ENCODE measurements at regions not wholly inside any gene's neighbourhood (a gene's known extent, or its start where the extent isn't known, plus 50 kb on each side); places are given as distances from the start of the nearest gene placed in this dataset.

DNA sequence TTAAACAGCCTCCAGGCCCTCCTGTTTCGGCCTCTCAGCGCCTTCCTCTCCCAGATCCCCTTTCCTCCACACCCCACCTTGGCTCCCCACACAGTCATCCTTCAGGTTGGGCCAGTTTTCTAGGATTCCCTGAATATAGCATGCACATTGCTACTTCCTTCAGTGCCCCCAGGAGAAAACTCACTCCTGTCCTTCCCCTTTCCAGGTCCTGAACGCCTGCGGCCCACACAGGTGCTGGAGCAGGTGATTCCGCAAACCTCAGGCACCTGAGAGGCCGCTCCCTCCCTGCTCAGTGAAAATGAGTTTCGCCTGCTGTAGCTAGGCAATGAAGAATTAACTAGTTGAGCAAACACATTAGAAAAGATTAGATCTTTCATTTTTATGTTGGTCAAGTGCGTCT is 185.0 kb downstream of the MED10 start:
- DNase-seq = no peak

DNA sequence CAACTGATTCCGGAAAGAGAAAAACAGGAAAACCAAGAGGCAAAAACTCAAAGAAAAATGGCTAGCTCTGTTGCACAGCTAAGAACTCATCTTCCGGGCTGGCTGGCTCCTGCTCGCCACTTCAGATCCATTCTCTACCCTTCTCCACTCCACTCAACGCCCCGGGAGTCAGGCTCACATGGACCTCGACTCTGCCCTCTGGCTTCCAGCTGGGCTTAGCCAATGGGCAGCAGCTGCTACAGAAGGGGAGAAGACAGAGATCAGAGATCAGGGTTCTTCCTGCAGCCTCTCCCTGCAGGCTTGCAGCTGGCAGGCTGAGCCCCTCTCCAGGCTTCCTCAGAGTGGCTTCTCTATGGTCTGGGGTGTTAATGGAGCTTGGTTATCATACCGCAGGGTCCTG is 187.5 kb downstream of the MED10 start:
- DNase-seq = no peak

DNA sequence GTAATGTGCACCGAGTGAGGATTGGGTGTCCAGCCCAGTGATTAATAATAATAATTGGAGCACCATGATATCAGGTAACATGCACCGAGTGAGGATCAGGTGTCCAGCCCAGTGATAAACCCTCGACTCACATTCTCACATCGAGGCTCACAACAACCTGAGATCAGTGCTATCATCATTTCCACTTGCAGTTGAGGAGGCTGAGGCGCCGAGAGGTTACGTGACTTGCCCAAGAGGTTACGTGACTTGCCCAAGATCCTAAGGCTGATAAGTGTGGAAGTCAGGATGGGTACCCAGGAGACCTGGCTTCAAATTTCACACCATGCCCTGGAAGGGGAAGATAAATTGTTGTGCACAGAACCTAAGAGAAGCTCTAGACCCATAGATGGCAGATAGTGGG is 189.4 kb downstream of the MED10 start:
- no peak for DNase-seq

DNA sequence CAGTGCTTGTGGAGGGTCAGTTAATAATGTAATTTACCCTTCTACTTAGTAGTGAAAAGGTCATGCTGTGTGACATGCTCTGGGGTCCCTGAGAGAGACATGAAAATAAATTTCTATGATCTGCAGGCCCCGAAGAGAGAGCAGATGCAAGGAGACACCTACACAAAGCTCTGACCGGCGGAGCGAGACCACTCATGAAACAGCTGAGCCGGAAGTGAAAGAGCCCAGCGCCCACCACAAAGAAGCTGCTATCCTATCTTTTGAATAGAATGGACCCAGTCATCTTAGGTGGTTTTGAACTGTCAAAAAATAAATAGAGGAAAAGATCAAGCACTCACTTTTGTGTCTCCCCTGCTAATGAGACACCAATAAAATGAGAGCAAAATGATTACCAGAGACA is 190.0 kb downstream of the MED10 start:
- DNase-seq = no peak

DNA sequence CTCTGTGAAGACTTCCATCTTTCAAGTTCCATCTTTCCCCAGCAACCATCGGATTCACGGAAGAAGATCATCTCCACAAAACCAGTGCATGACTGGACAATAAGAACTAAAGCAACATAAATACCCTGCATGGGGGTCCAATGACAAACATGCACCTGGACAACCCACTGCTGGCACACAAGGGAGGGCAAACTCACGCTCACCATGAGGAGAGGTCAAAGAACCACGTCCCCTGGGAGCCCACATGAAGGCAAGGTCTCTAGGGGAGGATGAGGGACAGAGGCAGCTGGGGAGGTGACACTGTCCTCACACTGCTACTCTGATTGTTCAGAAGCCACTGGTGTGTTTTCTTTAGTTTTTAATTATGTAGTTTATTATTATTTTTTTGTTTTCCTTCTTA is 190.8 kb downstream of the MED10 start:
- no peak for DNase-seq

DNA sequence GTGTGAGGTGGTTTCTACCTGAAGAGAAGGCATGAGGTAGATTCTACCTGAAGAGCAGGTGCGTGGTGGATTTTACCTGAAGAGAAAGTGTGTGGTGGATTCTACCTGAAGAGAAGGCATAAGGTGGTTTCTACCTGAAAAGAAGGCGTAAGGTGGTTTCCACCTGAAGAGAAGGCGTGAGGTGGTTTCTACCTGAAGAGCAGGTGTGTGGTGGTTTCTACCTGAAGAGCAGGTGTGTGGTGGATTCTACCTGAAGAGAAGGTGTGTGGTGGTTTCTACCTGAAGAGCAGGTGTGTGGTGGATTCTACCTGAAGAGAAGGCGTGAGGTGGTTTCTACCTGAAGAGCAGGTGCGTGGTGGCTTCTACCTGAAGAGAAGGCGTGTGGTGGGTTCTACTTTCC is 192.8 kb downstream of the MED10 start:
- DNase-seq = no peak

DNA sequence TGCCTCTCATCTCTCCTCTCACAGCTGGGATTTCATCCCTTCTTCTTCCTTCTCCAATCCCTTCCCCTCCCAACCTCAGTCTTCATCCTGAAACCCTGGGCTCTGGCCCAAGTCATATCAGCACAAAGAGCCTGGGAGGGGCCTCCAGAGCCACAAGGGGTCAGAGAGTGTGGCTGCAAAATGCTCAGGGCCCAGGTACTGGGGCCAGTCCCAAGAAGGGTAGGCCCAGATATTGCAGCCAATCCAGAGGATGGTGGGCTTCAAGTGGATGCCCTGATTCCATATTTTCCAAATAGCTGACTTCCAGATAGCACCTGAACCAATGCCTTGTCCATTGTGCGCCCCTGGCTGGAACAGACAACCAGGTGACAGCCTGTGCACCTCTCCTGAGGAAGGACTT is 193.9 kb downstream of the MED10 start:
- DNase-seq = no peak

DNA sequence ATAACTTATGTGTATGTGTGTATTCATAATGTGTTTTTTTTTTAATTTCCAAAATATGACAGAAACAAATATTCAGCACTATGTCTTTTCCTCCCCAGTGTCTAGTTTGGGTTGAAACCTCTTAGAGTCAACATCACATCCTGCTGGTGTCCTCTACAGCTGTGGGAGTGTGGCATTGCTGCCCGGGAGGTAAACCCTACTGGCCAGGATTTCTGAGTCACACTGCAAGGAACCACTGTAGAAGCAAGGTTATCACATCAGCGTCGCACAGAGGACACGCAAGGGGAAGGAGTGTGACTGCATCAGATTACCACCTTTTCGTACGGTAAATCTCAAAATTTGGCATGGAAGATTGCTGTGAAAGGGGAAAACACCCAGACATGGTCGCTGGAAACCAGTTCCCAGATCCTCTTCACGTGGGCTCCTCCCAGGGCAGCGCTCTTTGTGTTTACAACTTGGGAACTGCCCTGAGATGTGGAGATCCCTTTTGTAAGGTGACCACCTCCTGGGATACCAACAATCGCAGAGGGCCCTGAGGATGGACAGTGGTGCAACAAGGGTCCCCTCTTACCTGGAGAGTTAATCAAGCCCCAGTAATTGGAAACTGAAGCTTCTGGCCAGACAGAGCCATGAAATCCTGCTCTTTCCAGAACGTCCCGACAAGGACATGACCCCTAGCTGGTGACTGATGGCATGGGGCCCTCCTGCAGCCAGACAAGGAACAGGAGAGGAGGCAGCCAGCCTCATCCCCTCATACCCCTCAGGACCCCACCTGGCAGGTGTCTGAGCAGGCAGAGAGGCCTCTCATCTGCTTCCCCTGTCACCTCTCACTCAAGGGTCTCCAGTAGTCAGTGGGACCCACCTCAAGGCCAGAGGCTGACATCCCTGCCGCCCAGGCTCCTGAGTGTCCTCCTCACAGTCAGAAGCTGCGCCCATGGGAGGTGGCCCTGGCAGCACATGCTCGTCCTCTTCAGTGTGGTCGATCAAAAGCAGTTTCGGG is 194.7 kb downstream of the MED10 start:
- no peak for DNase-seq

DNA sequence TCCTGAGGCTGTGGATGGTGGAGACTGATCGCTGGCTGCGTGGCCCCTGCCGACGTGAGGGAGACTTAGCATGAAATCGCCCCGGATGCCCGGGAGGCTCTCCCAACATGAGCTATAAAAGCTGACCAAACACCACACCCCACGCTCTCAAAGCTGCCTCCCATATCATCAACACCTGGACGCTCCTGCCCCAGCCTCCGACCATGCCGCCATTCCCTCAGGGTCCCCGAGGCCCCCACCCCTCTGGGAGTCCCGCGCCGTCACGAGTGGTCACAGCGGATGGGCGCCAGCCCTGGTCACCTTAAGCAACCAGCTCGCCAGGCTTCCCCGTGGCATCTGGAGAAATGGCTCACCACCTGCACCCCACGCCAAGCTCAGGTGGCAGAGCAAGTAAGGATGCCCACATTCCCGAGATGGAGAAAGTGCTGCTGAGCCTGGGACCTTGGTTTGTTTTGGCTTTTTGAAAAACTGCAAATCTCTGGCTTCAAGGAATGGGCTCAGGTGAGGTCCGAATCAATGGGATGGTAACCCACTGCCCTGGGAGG is 196.0 kb downstream of the MED10 start:
- DNase-seq = no peak

DNA sequence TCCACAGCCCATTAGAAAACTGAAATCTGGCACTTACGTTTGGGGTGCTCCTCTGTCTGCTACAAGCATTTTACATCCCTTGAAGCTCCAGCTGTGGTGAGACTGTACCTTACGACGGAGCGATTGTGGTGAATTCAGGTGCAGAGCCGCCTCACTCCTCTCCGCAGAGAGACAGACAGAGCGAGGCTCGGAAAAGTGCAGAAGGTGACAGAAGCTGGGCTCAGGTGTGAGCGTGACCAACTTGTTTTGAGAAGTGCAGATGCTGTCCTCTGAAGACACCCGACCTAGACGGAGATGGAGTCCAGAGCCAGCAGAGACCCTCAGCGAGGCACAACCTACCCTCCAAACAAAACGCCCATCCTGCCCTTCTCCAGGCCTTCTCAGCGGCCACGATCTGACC is 196.5 kb downstream of the MED10 start:
- no peak for DNase-seq

DNA sequence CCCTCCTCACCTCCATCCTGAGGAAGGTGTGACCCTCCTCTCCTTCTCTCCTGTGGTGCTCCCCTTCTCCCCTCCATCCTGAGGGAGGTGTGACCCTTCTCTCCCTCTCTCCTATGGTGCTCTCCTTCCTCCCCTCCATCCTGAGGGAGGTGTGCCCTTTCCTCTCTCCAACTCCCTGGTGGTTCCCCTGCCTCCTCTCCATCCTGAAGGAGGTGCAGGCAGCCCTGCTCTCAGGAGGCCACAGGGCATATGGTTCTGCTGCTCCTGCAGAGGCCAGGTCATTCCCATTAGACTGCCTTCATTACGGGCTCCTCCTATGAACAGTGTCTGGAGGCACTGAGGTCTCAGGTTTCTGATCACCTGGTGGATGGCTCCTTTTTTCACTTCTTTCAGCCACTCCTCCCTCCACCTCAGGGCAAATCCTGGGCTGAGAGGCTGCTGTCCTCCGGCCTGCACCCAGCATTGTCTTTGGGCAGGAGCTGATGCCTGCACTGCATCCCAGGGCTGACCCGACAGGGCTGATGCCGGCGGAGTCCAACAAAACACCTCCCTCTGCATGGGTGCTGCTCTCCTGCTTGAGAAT is 197.1 kb downstream of the MED10 start:
- no peak for DNase-seq

DNA sequence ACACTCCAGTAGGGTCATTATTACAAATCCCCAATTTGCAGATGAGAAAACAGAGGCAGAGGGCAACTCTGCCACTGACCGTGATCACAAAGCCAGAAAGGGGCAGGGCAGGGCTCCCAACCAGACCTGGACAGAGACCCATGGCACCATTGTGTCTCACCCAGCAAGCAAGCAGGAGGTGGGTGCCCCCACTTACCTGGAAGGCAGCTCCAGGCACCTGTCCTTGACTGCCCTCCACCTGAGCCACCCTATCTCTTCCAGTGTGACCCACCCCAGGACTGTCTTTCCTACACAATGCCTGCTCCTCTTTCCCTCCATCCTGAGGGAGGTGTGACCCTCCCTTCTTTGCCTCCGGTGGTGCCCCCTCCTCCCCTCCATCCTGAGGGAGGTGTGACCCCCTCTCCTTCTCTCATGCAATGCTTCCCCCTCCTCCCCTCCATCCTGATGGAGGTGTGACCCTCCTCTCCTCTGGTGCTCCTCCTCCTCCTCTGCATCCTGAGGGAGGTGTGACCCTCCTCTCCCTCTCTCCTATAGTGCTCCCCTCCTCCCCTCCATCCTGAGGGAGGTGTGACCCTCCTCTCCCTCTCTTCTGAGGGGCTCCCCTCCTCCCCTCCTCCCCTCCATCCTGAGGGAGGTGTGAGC is 198.0 kb downstream of the MED10 start:
- no peak for DNase-seq

DNA sequence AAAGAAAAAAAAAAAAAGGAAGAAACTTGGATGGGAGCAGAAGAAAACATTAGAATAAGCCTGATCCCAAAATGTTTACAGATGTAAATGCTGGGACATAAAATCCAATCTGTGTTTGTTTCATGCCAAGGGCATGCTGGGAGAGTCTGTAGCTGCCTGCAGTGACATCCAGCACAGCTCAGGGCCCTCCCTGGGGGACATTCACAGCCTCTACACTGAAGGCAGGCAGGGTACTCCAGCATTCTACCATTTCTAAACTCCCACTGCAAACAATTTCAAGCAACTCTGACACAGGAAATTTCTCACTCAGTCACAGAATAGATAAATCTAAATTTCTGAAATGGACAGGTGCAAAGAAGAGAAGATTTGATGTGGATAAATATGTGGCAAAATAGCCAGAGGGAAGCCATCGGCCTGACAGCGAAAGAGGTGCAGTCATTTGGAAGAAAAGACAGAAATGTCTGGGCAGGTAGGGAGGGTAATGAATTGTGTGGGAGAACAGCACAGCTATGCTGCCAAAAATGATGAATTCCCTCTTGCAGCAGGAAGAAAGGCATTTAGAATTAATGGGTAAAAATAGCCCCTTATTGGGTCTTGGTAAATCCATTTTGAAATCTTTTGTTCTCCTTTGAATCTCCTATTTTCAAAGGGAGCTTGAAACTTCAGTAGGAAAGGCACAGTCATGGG is 199.4 kb downstream of the MED10 start:
- no peak for DNase-seq

DNA sequence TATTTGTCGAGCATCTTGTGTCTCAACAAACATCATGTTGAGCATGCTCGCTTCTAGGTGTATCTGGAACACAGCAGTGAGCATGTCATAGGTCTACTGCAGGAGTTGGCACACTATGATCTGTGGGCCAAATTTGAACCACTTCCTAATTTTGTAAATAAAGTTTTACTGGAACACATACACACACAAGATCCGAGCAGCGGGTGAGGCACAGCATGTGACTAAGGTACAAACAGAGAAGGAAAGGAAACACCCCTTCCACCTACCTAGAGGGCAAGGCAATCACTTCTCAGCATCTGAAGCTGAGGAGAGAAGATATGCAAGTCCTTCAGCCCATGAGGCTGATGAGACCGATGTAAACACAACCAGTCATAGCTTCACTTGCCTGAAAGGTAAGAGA is 200.4 kb downstream of the MED10 start:
- no peak for DNase-seq

DNA sequence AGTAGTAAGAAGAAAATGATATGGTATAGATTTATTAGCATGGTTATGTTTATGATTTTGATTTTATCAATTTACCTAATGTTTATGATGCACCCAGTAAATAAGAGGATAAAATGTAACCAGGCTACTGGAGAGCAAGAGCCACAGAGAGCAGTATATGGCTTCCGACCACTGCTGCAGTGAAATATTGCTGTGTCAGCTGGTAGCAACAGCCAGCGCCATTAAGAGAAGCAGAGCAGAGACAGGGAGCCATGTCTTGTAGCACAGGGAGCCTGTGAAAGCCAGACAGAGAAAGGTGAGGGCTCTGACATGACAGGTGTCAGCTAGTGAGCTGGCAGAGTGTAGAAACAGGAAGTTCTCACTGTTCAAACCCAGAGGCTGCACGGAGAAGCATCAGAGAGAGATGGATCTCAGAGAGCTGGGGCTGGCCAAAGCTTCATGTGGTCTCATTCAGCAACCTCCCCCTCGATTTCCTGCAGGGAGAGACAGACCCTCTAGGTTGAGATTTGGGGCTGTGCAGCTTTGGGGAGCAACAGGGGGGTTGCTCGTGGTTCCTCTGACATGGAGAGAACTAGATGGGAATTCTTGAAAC is 202.1 kb downstream of the MED10 start:
- DNase-seq = no peak

DNA sequence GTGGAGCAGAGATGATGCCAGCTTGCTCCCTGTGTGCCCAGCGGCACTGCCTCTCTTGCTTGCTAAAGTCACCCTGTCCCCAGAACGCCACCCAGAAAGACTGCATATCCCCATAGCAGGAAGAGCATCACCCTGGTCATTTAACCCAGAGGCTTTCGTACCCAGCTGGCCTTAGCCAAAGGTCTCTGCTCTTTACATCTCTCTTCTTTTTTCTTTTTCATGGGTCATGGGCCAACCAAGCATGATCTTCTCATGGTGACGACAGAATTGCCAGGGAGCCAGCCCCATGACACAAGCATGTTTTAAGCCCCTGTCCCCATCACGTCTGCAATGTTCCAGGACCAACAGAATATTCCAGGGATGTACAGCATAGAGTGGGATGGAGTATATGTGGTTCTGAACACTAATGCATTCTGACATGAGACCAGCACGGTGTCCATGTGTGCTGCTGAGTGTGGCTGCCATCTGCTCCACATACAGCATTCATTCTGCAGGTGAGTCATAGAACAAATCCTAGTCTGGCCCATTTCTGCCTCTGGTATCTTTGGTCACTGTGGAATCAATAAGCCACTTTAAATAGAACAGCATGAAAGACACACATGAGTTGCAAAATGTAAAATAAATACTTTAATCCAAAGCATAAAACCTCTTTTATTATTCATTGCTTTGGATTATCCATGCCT is 203.0 kb downstream of the MED10 start:
- no peak for DNase-seq

DNA sequence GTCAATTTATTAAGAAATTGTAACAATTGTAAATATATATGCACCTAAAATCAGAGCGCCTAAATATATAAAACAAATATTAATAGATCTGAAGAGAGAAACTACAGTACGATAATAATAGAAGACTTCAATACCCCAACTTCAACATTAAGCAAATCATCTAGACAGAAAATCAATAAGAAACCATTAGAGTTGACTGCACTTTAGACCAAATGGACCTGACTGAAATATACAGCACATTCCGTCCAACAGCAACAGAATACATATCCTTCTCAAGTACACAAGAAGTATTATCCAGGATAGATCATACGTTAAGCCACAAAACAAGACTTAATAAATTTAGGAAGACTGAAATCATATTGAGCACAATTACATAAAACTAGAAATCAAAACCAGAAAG is 208.7 kb downstream of the MED10 start:
- no peak for DNase-seq

DNA sequence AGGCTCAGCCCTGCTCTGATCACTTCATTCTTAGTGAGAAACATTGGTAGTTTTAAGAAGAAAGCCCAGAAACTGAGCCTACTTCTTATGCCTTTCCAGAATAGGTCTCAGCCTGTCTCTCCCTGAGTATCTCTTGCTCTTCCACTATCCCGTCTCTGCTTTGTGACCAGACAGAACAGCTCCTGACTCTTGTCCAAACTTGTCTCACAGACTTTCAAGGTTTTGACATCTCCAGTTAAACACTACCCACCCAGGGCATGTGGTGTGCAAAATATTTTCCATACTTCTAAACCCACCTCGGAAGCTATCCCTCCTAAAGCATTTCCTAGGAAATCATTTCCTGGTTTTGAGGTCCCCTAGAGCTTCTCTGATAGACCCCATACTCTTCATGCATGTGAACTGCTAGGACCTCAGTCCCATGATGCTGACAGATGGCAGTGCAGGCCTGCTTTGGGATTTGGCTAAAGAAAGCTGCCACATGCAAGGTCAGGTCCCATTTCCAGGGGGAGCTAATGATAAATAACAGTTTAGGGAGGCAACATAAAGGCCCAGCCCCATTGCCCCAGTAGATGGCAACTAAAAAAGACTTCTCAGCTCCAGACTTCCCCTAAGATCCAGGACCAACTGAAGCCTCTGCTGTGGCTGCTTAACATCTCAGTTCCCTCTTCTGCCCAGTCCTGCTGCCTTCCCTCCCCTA is 211.5 kb downstream of the MED10 start:
- no peak for DNase-seq

DNA sequence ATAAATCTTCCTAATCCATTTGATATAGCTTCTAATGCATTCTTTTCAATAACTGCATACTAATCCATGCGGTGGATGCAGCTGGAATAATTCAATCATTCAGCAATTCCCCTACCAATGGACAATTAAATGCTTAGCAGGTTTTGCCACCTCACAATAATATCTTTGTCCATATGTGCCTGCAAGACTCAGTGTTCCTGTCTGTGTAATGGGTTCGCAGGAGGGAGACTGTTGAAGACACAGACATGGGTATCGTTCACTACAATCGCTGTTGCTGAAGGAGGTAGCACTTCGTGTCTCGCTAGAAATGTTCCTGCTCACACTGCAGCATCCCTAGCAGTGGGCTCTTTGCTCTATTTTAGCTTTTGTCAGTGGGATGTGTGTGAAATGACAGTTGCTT is 214.4 kb downstream of the MED10 start:
- DNase-seq = no peak

DNA sequence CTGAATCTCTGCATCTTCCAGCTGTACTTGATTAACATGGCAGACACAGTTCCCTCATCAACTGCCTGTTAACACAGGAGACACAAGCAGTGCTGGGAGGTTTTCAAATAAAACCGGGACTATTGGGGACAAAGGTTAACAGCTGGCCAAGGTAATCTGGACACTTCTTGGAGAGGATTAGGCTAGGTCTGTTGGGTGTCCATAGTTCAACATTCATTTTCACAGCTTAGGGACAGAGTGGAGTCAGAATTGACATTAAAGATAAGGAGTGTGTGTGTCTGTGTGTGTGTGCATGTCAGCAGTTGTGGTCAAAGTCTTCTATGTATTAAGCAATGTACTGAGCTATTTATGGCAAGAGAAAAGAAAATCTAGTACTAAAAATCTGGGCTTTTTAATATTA is 216.2 kb downstream of the MED10 start:
- DNase-seq = no peak

DNA sequence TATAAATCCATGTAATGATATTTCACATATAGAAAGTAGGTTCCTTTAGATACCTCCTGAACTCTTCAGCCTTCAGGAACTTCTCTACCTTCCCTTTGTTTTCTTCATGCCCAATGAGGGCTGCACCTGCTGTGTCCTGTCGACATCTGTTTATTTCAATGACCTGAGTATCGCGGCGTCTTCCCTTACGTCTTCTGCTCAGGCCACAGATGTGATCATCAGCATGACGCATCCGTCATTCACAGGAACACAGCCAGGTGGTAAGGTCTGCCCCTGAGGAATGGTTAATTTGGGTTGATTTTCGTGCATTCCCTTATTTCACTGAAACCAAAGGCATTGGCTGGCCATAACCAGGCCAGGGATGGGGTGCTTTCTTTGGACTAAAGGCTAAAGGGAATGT is 217.1 kb downstream of the MED10 start:
- DNase-seq = no peak
